ENCODE measurements at regions not wholly inside any gene's neighbourhood (a gene's known extent, or its start where the extent isn't known, plus 50 kb on each side); places are given as distances from the start of the nearest gene placed in this dataset.

DNA sequence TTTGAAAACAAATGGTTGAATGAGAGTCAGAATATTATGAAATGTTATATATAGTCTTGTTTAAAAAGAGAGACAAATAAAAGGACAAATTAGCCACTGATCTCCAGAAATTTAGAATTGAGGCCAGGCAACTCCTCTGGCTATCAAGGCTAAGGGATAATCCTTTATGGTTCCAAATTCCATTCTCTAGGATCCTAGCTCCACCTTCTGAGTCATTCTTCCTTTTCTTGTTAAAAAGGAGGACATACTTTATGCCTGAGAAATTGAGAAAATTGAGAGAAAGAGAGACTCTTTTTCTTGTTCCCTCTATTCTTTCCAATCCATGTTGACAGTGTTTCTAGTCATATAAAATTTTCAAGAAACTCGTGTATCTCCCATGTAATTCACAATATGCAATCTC, 1299.5 kb downstream of the FSTL5 start:
- TF ChIP-seq, protein P1, sequence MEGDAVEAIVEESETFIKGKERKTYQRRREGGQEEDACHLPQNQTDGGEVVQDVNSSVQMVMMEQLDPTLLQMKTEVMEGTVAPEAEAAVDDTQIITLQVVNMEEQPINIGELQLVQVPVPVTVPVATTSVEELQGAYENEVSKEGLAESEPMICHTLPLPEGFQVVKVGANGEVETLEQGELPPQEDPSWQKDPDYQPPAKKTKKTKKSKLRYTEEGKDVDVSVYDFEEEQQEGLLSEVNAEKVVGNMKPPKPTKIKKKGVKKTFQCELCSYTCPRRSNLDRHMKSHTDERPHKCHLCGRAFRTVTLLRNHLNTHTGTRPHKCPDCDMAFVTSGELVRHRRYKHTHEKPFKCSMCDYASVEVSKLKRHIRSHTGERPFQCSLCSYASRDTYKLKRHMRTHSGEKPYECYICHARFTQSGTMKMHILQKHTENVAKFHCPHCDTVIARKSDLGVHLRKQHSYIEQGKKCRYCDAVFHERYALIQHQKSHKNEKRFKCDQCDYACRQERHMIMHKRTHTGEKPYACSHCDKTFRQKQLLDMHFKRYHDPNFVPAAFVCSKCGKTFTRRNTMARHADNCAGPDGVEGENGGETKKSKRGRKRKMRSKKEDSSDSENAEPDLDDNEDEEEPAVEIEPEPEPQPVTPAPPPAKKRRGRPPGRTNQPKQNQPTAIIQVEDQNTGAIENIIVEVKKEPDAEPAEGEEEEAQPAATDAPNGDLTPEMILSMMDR (IDR thresholded peaks at IDR 0.05), result no peak
- TF ChIP-seq EP300 (IDR thresholded peaks at IDR 0.05; ENCODE audit: low read depth), result no peak
